ENCODE measurements at regions not wholly inside any gene's neighbourhood (a gene's known extent, or its start where the extent isn't known, plus 50 kb on each side); places are given as distances from the start of the nearest gene placed in this dataset.

DNA sequence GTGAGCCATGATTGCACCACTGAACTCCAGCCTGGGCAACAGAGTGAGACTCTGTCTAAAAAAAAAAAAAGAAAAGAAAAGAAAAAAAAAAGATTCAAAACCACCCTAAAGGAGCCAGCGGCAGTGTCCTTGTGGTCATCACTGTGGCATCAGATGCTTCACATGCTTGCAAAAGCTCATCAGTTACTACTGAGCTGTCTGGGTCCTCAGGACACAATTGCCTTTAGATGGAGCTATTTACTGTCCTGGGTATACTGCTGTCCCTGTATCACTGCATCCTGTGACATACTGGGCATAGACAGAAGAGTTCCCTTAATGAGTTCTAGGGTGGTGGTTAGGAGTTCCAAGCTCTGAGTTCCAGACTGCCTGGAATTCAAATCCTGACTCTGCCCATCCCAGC is 85.8 kb downstream of the LINGO1 start:
- no peak for DNase-seq (ENCODE audit: low spot score in 2 of 2)
- in situ Hi-C loops (cut with MboI; ENCODE audit: low sequenced_read_pairs) = loop anchor here (5.0 to 10.0 kb wide), 2 partner anchors 440 to 522 kb away; no protein-coding TSS in a partner anchor
- Histone ChIP-seq H3K36me3 (replicated peaks) (no peaks in the 10 kb centered on the region), H3K9me3 (no peaks in the 10 kb centered on the region), H3K4me1 (peaks cover 8% of the 10 kb centered on the region), H3K4me3 (no peak overlapping the region), H3K27me3 (ENCODE audit: low read depth) (peaks cover 12% of the 10 kb centered on the region)

- Histone ChIP-seq H3K4me3 (no peak overlapping the region), H3K4me1 (peaks cover 8% of the 10 kb centered on the region), H3K9me3 (no peaks in the 10 kb centered on the region), H3K36me3 (replicated peaks) (no peaks in the 10 kb centered on the region), H3K27me3 (ENCODE audit: low read depth) (peaks cover 12% of the 10 kb centered on the region)
- DNase-seq (ENCODE audit: low spot score in 2 of 2) = no peak
- in situ Hi-C loops (cut with MboI; ENCODE audit: low sequenced_read_pairs) = loop anchor here (5.0 to 10.0 kb wide), 2 partner anchors 439 to 521 kb away; no protein-coding TSS in a partner anchor
These were observed 86.6 kb downstream of the LINGO1 start for GRCh38 chr15:77546050-77546501.

GRCh38 chr15:77545058-77545457 is 87.7 kb downstream of the LINGO1 start:
- no peaks in the 10 kb centered on the region for H3K9me3 ChIP-seq
- H3K27me3 ChIP-seq (ENCODE audit: low read depth) = peaks cover 12% of the 10 kb centered on the region
- peaks cover 8% of the 10 kb centered on the region for H3K4me1 ChIP-seq
- no peak overlapping the region for H3K4me3 ChIP-seq
- no peaks in the 10 kb centered on the region for H3K36me3 ChIP-seq (replicated peaks)
- in situ Hi-C loops (cut with MboI; ENCODE audit: low sequenced_read_pairs) = loop anchor here (5.0 to 10.0 kb wide), 2 partner anchors 438 to 520 kb away; no protein-coding TSS in a partner anchor
- no peak for DNase-seq (ENCODE audit: low spot score in 2 of 2)

GRCh38 chr15:77544162-77544561 is 88.5 kb downstream of the LINGO1 start:
- H3K9me3 ChIP-seq = no peaks in the 10 kb centered on the region
- H3K27me3 ChIP-seq (ENCODE audit: low read depth) = peaks cover 12% of the 10 kb centered on the region
- H3K4me3 ChIP-seq = no peak overlapping the region
- H3K4me1 ChIP-seq = peaks cover 8% of the 10 kb centered on the region
- in situ Hi-C loops (cut with MboI; ENCODE audit: low sequenced_read_pairs) = loop anchor here (10.0 kb wide), 1 partner anchor 519 kb away; no protein-coding TSS in a partner anchor
- H3K36me3 ChIP-seq (replicated peaks) = no peaks in the 10 kb centered on the region
- no peak for DNase-seq (ENCODE audit: low spot score in 2 of 2)

GRCh38 chr15:77543159-77543882 is 89.4 kb downstream of the LINGO1 start:
- in situ Hi-C loops (cut with MboI; ENCODE audit: low sequenced_read_pairs) = loop anchor here (10.0 kb wide), 1 partner anchor 519 kb away; no protein-coding TSS in a partner anchor

GRCh38 chr15:77542491-77543001 is 90.2 kb downstream of the LINGO1 start:
- DNase-seq (ENCODE audit: low spot score in 2 of 2) = no peak
- no peaks in the 10 kb centered on the region for H3K36me3 ChIP-seq (replicated peaks)
- peaks cover 12% of the 10 kb centered on the region for H3K4me1 ChIP-seq
- in situ Hi-C loops (cut with MboI; ENCODE audit: low sequenced_read_pairs) = loop anchor here (10.0 kb wide), 1 partner anchor 518 kb away; no protein-coding TSS in a partner anchor
- H3K9me3 ChIP-seq = no peaks in the 10 kb centered on the region
- peak overlapping the region; percentile 44 for H3K4me3 ChIP-seq
- peaks cover 12% of the 10 kb centered on the region for H3K27me3 ChIP-seq (ENCODE audit: low read depth)

More at GRCh38 chr15:77543159-77543882, 89.4 kb downstream of the LINGO1 start:
- H3K27me3 ChIP-seq (ENCODE audit: low read depth) = peaks cover 12% of the 10 kb centered on the region
- no peaks in the 10 kb centered on the region for H3K9me3 ChIP-seq
- peaks cover 8% of the 10 kb centered on the region for H3K4me1 ChIP-seq
- H3K4me3 ChIP-seq = peak overlapping the region; percentile 44
- no peaks in the 10 kb centered on the region for H3K36me3 ChIP-seq (replicated peaks)
- DNase-seq (ENCODE audit: low spot score in 2 of 2) = peak; percentile 95 to 96

GRCh38 chr15:77541421-77542181 is 91.1 kb downstream of the LINGO1 start:
- no peak for DNase-seq (ENCODE audit: low spot score in 2 of 2)
- Histone ChIP-seq H3K9me3 (no peaks in the 10 kb centered on the region), H3K4me3 (no peak overlapping the region), H3K27me3 (ENCODE audit: low read depth) (peaks cover 9% of the 10 kb centered on the region), H3K4me1 (peaks cover 12% of the 10 kb centered on the region), H3K36me3 (replicated peaks) (no peaks in the 10 kb centered on the region)
- in situ Hi-C loops (cut with MboI; ENCODE audit: low sequenced_read_pairs) = loop anchor here (10.0 kb wide), 1 partner anchor 517 kb away; no protein-coding TSS in a partner anchor

GRCh38 chr15:77540312-77541060 is 92.2 kb downstream of the LINGO1 start:
- no peak for DNase-seq (ENCODE audit: low spot score in 2 of 2)
- Histone ChIP-seq H3K4me3 (no peak overlapping the region), H3K9me3 (no peaks in the 10 kb centered on the region), H3K27me3 (ENCODE audit: low read depth) (peaks cover 1% of the 10 kb centered on the region), H3K36me3 (replicated peaks) (no peaks in the 10 kb centered on the region), H3K4me1 (peaks cover 12% of the 10 kb centered on the region)
- in situ Hi-C loops (cut with MboI; ENCODE audit: low sequenced_read_pairs) = loop anchor here (10.0 kb wide), 1 partner anchor 516 kb away; no protein-coding TSS in a partner anchor

DNA sequence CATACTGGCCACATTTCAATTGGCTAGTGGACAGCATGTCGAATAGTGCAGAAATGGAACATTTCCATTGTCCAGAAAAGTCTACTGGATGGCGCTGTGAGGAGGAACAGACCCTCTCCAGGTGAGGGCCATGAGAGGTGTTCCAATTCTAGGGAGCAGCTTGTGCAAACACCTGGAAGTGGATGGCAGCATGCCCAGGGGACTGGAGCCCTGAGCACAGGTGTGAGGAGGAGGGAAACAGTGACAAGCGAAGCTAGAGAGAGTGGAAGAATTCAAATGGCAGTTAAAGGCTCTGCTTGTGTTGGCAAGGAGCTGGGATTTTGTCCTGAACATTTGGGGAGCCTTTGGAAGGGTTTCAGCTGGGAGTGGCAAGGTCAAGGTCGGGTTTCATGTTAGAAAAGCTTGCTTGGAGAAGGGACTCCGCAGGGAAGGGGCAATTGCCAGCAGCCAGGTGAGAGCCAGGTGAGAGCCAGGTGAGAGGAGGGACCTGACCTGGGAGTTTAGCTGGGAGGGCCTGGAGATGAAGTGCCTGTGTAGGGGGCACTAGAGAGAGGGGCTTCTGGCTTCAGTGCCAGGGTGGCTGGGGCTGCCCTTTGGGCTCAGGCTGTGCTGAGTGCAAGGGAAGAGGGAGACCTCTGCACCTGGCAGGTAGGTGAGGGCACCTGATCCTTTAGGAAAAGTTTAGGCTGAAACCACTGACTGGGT is 93.8 kb downstream of the LINGO1 start:
- Histone ChIP-seq H3K4me3 (no peak overlapping the region), H3K9me3 (no peaks in the 10 kb centered on the region), H3K27me3 (ENCODE audit: low read depth) (no peaks in the 10 kb centered on the region), H3K4me1 (peaks cover 12% of the 10 kb centered on the region), H3K36me3 (replicated peaks) (no peaks in the 10 kb centered on the region)
- no peak for DNase-seq (ENCODE audit: low spot score in 2 of 2)
- in situ Hi-C loops (cut with MboI; ENCODE audit: low sequenced_read_pairs) = no loop called here

DNA sequence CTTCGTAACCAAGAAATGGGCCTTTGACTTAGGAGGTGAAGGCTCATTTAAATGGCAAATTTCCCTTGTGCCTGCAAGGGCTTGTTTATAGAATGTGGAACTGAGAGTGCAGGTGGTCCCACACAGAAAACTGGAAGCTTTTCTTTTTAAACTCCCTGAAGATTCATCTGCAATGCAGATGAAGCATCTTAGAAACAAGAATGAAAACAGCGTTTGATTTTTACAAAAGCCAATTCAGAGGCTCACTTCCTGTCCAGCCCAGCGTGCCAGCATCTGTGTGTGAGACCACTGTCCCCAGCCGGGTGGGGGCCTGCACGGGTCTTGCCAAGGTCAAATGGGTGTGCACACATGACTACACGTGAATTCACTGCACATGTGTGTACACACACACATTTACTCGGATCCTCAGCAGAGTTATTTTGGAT is 94.7 kb downstream of the LINGO1 start:
- H3K4me1 ChIP-seq = peaks cover 11% of the 10 kb centered on the region
- no peaks in the 10 kb centered on the region for H3K9me3 ChIP-seq
- no peaks in the 10 kb centered on the region for H3K27me3 ChIP-seq (ENCODE audit: low read depth)
- DNase-seq (ENCODE audit: low spot score in 2 of 2) = no peak
- no peaks in the 10 kb centered on the region for H3K36me3 ChIP-seq (replicated peaks)
- in situ Hi-C loops (cut with MboI; ENCODE audit: low sequenced_read_pairs) = no loop called here
- H3K4me3 ChIP-seq = no peak overlapping the region

DNA sequence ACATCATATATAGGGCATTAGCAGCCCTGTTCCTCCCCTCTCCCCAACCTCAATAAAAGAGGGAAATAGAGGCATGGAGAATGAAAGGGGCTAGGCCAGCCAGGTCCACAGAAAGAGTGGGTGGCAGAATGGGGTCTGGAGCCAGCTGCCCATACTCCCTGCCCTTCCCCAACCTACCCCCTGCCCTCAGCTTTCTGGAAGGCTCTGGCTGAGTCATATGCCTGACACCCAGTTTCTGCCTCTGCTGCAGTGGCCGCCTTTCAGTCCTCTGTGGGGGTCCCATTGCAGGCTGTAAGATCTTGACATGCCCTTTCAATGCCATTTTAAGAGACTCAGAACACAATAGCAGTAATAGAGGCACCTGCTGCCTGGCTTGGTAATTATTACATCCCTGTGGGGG is 95.7 kb downstream of the LINGO1 start:
- H3K4me1 ChIP-seq = peaks cover 8% of the 10 kb centered on the region
- no peaks in the 10 kb centered on the region for H3K9me3 ChIP-seq
- H3K36me3 ChIP-seq (replicated peaks) = no peaks in the 10 kb centered on the region
- in situ Hi-C loops (cut with MboI; ENCODE audit: low sequenced_read_pairs) = no loop called here
- no peak for DNase-seq (ENCODE audit: low spot score in 2 of 2)
- no peaks in the 10 kb centered on the region for H3K27me3 ChIP-seq (ENCODE audit: low read depth)
- H3K4me3 ChIP-seq = no peak overlapping the region

DNA sequence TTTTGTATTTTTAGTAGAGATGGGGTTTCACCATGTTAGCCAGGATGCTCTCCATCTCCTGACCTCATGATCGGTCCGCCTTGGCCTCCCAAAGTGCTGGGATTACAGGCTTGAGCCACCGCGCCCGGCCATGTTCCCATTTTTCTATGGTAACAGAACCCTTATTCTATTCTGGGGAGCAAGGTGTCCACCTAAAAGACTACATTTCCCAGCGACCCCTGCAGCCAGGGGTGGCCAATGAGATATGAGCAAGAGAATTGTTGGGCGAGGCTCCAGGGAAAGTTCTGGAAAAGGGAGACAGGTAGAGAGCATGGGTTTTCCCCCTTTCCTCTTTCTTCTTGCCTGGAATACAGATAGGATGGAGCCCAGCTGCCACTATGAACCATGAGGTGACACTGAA is 96.9 kb downstream of the LINGO1 start:
- Histone ChIP-seq H3K27me3 (ENCODE audit: low read depth) (no peaks in the 10 kb centered on the region), H3K36me3 (replicated peaks) (no peaks in the 10 kb centered on the region), H3K4me3 (no peak overlapping the region), H3K4me1 (peaks cover 8% of the 10 kb centered on the region), H3K9me3 (no peaks in the 10 kb centered on the region)
- DNase-seq (ENCODE audit: low spot score in 2 of 2) = no peak
- in situ Hi-C loops (cut with MboI; ENCODE audit: low sequenced_read_pairs) = no loop called here
